Fibroblast of villous mesenchyme (primary cell): ENCODE measurements at regions not wholly inside any gene's neighbourhood (a gene's known extent, or its start where the extent isn't known, plus 50 kb on each side); places are given as distances from the start of the nearest gene placed in this dataset.

ENCODE experiments used
- DNase-seq: peaks from one replicate; pipeline ENCODE4 v3.0.0-alpha.2; 2010; ENCODE audit warnings: low read depth
- H3K4me3 ChIP-seq: 2 replicates; pipeline ENCODE4 v1.5.1; 2011; ENCODE audit warnings: low read depth, mild to moderate bottlenecking, low read length
- TF ChIP-seq, protein P1 (sequence below): IDR thresholded peaks from 2 replicates; pipeline ENCODE4 v1.5.1; 2012; ENCODE audit warnings: low read depth, mild to moderate bottlenecking, low read length; ENCODE audit not compliant: insufficient read depth

DNA sequence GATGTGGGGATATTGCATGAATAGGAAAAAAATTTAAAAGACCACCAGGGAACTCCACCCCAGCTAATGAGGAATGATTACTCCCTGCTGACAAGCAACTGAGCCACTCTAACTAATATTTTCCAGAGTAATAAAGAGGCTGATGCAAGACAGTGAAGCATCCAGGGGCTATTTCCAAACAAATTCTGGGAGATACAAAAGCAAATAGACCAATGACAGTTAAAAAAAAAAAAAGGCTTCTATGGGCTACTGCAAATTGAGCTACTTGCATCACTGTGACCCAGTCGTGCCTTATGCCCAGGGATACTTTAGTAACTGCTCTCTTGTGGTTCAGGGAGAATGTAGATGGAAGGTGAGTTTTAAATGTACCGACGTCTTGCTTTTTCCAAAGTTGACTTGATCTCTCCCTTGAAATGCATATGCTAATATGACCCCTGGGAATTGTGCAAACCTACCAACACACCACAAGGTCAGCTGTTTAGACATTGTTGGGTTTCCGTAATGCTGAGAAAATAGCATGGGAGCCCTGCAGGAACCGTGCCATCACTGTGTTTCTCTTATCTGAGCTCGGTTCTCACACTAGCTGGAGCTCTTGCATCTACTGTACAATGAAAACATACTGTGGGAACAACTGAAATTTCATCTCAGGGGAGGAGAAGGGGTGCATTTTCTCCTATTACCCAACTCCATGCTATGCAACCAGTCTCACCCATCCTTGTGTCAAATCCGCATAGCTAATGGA, 250.6 kb upstream of the MAP3K1 start:
- H3K4me3 ChIP-seq: no peak overlapping the region
- DNase-seq: peak; percentile 96
- TF ChIP-seq, protein P1, sequence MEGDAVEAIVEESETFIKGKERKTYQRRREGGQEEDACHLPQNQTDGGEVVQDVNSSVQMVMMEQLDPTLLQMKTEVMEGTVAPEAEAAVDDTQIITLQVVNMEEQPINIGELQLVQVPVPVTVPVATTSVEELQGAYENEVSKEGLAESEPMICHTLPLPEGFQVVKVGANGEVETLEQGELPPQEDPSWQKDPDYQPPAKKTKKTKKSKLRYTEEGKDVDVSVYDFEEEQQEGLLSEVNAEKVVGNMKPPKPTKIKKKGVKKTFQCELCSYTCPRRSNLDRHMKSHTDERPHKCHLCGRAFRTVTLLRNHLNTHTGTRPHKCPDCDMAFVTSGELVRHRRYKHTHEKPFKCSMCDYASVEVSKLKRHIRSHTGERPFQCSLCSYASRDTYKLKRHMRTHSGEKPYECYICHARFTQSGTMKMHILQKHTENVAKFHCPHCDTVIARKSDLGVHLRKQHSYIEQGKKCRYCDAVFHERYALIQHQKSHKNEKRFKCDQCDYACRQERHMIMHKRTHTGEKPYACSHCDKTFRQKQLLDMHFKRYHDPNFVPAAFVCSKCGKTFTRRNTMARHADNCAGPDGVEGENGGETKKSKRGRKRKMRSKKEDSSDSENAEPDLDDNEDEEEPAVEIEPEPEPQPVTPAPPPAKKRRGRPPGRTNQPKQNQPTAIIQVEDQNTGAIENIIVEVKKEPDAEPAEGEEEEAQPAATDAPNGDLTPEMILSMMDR: no peak

- H3K4me3 ChIP-seq: no peak overlapping the region
- TF ChIP-seq, protein P1: no peak
- DNase-seq: no peak
Observed at GRCh38 chr5:56561455-56561854, 253.9 kb upstream of the MAP3K1 start.

- H3K4me3 ChIP-seq: no peak overlapping the region
- DNase-seq: no peak
- TF ChIP-seq, protein P1: no peak
Observed at GRCh38 chr5:56558131-56558745, 257.1 kb upstream of the MAP3K1 start.

DNA sequence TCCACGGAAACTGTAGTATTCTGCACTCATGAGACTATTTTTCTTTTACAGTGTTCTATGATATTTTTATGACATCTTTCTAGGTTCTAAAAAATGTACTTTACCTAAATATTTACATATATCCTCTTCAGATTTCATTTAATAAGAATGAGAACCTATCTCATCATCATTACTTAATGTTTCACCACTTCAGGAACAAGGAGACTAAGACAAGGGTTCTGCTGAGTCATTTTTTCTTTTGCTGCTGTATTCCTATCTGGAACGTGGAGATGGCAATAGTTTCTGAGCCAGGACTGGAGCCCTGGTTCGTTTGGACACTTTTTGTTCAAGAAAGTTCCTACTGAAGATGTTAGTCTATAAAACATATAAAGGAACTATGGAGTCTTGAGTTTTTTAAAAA, 258.2 kb upstream of the MAP3K1 start:
- TF ChIP-seq, protein P1: no peak
- DNase-seq: peak; percentile 55
- H3K4me3 ChIP-seq: no peak overlapping the region

- no peak for DNase-seq
- TF ChIP-seq, protein P1: no peak
- no peak overlapping the region for H3K4me3 ChIP-seq
Observed at GRCh38 chr5:56552612-56553268, 262.6 kb upstream of the MAP3K1 start.

GRCh38 chr5:56550227-56550626, 265.1 kb upstream of the MAP3K1 start:
- no peak for DNase-seq

More at GRCh38 chr5:56550227-56550626, 265.1 kb upstream of the MAP3K1 start:
- TF ChIP-seq, protein P1: no peak
- no peak overlapping the region for H3K4me3 ChIP-seq
